ENCODE measurements at regions not wholly inside any gene's neighbourhood (a gene's known extent, or its start where the extent isn't known, plus 50 kb on each side); places are given as distances from the start of the nearest gene placed in this dataset.

DNA sequence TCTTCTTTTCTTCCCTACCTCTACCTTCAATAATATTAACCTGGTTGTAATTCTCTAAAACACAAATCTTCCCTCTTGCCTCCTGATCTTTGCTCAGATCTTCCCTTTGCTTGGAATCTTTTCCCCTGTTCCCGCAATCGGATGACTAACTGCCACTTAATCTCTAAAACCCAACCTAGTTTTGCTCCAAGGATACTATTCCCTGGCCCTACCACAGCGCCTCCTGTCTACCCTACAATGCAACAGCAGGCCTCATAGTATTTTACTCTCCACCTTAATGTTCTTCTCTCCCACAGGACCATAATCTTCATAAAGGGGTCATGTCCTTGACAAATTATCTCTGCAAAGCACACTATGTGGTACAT is 246.8 kb upstream of the TNP1 start:
- TF ChIP-seq, protein P1, sequence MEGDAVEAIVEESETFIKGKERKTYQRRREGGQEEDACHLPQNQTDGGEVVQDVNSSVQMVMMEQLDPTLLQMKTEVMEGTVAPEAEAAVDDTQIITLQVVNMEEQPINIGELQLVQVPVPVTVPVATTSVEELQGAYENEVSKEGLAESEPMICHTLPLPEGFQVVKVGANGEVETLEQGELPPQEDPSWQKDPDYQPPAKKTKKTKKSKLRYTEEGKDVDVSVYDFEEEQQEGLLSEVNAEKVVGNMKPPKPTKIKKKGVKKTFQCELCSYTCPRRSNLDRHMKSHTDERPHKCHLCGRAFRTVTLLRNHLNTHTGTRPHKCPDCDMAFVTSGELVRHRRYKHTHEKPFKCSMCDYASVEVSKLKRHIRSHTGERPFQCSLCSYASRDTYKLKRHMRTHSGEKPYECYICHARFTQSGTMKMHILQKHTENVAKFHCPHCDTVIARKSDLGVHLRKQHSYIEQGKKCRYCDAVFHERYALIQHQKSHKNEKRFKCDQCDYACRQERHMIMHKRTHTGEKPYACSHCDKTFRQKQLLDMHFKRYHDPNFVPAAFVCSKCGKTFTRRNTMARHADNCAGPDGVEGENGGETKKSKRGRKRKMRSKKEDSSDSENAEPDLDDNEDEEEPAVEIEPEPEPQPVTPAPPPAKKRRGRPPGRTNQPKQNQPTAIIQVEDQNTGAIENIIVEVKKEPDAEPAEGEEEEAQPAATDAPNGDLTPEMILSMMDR (IDR thresholded peaks at IDR 0.05) = no peak
- Histone ChIP-seq H3K4me1 (no peaks in the 10 kb centered on the region), H2AFZ (no peak overlapping the region), H3K27ac (no peak overlapping the region), H3K9ac (no peak overlapping the region), H3K4me3 (ENCODE audit: low read depth, low read length) (no peak overlapping the region), H3K9me3 (ENCODE audit: control insufficient read depth, low read length) (no peaks in the 10 kb centered on the region), H3K79me2 (no peaks in the 10 kb centered on the region), H3K36me3 (ENCODE audit: control insufficient read depth, insufficient read depth, low read length) (no peaks in the 10 kb centered on the region), H3K27me3 (ENCODE audit: control insufficient read depth, insufficient read depth, low read length) (no peaks in the 10 kb centered on the region), H3K4me2 (ENCODE audit: low read length) (no peak overlapping the region)

DNA sequence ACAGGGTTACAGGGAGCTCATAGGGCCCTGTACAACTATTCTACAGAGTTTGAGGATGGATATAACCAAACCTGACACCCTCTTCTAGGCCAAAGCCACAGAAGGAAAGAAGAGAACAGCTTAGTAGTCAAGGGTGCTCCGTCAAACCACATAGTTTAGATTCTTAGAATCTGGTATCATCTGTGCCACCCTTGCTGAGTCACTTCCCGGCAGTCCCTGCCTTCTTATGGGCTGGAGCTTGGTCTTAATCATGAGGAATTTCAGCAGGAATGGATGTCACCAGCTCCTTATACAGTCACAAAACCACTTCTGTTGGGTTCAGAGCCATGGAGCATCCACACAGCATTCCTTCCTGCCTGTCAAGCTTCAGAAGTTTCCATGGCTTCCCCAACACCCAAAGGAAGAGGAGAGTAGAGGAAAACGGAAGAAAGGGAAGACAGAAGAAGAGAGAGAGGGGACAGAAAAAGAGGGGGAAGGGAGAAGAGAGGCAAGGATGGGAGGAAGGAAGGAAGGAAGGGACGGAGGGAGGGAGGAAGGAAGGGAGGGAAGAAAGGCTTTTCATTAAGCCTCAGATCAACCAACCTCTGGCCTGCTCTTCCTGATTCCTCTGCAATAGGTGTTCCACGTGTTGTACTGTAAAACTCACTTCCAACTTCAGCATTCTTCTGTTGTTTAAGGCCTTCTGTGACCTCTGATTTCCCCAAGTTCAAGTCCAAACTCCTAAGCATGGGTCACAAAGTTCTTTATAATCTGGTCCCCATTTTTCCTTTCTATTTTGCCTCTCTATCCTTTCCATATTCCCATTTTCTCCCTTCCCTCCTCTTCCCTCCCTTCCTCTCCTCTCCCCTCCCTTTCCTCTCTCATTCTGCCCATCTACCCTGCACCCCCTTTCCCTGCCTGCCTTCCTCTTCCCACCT is 246.1 kb upstream of the TNP1 start:
- no peak overlapping the region for H3K9ac ChIP-seq
- no peak overlapping the region for H3K4me3 ChIP-seq (ENCODE audit: low read depth, low read length)
- no peak overlapping the region for H3K27ac ChIP-seq
- H3K4me1 ChIP-seq = no peaks in the 10 kb centered on the region
- no peaks in the 10 kb centered on the region for H3K79me2 ChIP-seq
- H2AFZ ChIP-seq = no peak overlapping the region
- H3K4me2 ChIP-seq (ENCODE audit: low read length) = no peak overlapping the region
- H3K9me3 ChIP-seq (ENCODE audit: control insufficient read depth, low read length) = no peaks in the 10 kb centered on the region
- TF ChIP-seq, protein P1 (IDR thresholded peaks at IDR 0.05) = no peak
- H3K36me3 ChIP-seq (ENCODE audit: control insufficient read depth, insufficient read depth, low read length) = no peaks in the 10 kb centered on the region
- no peaks in the 10 kb centered on the region for H3K27me3 ChIP-seq (ENCODE audit: control insufficient read depth, insufficient read depth, low read length)

DNA sequence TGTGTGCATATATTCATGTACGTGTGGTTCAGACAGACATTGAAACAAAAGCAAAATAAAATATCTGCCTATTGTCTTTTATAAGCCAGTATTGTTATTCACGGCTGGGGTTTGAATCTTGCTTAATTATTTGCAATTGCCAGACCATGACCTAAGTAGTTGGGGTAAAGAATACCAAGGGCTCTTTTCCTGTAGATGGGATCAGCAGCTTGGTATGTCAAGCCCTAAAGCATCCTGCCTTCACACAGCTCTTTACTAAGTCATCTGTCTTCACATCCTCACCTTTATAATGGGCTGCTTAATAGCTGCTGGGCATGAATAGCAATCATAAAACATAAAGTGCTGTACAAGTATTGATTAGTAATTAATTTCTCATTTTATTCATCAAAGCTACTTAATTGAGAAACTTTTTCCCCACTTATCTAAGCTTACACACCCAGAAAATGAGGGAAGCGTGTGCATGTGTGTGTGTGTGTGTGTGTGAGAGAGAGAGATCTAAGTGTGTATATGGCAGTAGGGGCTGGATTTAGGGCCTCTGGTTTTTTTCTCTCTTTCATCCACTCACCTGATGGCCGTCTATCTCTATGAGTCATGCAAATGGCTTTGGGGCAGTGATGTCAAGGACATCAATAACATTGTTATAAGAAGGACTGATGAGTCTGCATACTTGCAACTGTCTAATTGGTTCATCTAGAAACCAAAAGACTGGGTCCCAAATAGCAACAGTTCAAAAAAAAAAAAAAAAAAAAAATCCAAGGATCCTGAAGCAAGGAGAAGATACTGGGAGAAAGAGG is 244.1 kb upstream of the TNP1 start:
- TF ChIP-seq, protein P1 (IDR thresholded peaks at IDR 0.05) = no peak

DNA sequence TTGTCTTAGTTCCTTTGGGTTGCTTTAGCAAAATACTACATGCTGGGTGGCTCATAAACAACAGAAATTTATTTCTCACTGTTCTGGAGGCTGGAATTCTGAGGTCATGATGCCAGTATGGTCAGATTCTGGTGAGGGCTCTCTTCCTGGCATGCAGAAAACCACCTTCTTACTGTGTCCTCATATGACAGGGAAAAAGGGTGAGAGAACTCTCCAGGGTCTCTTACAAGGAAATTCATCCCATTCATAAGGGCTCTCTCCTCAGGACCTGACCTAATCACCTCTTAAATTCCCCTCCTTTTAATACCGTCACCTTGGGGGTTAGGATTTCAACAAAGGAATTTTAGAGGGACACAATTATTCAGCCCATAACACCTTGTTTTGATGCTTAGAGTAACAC is 243.1 kb upstream of the TNP1 start:
- TF ChIP-seq, protein P1 (IDR thresholded peaks at IDR 0.05) = no peak
- H3K36me3 ChIP-seq (ENCODE audit: control insufficient read depth, insufficient read depth, low read length) = no peaks in the 10 kb centered on the region
- no peak overlapping the region for H3K27ac ChIP-seq
- H3K9me3 ChIP-seq (ENCODE audit: control insufficient read depth, low read length) = no peaks in the 10 kb centered on the region
- no peak overlapping the region for H3K4me2 ChIP-seq (ENCODE audit: low read length)
- H3K4me3 ChIP-seq (ENCODE audit: low read depth, low read length) = no peak overlapping the region
- H3K27me3 ChIP-seq (ENCODE audit: control insufficient read depth, insufficient read depth, low read length) = no peaks in the 10 kb centered on the region
- no peaks in the 10 kb centered on the region for H3K79me2 ChIP-seq
- no peak overlapping the region for H2AFZ ChIP-seq
- no peaks in the 10 kb centered on the region for H3K4me1 ChIP-seq
- H3K9ac ChIP-seq = no peak overlapping the region

More for the DNA sequence above, 244.1 kb upstream of the TNP1 start:
- Histone ChIP-seq H3K9ac (no peak overlapping the region), H3K4me3 (ENCODE audit: low read depth, low read length) (no peak overlapping the region), H3K79me2 (no peaks in the 10 kb centered on the region), H3K27me3 (ENCODE audit: control insufficient read depth, insufficient read depth, low read length) (no peaks in the 10 kb centered on the region), H3K4me1 (no peaks in the 10 kb centered on the region), H3K9me3 (ENCODE audit: control insufficient read depth, low read length) (no peaks in the 10 kb centered on the region), H3K4me2 (ENCODE audit: low read length) (no peak overlapping the region), H2AFZ (no peak overlapping the region), H3K36me3 (ENCODE audit: control insufficient read depth, insufficient read depth, low read length) (no peaks in the 10 kb centered on the region), H3K27ac (no peak overlapping the region)
